Ovary (tissue), 3 donors: ENCODE measurements at regions not wholly inside any gene's neighbourhood (a gene's known extent, or its start where the extent isn't known, plus 50 kb on each side); places are given as distances from the start of the nearest gene placed in this dataset.

Experiments
- EP300 ChIP-seq: sonication (generic); formaldehyde crosslinking; IDR thresholded peaks from one replicate; pipeline ENCODE4 v1.6.1; 2017; ENCODE audit warnings: antibody characterized with exemption
- POLR2A ChIP-seq: fragments of 450-650 bp; IDR thresholded peaks from one replicate; pipeline ENCODE4 v1.6.1; 2017; ENCODE audit warnings: antibody characterized with exemption, mild to moderate bottlenecking, moderate library complexity
- TF ChIP-seq, protein P1 (sequence below), 3 donors: fragments of 450-650 bp in 2 of 3; fragments of 200-600 bp in 1 of 3; IDR thresholded peaks; one replicate each; pipeline versions ENCODE4 v1.5.1 to v1.8.0; 2016 to 2022; ENCODE audit warnings: antibody characterized with exemption in 3 of 3, mild to moderate bottlenecking in 1 of 3
- donor health status: DM: no; HTN: no; CAD: no.

- TF ChIP-seq POLR2A (no peak), EP300 (no peak)
- TF ChIP-seq, protein P1, sequence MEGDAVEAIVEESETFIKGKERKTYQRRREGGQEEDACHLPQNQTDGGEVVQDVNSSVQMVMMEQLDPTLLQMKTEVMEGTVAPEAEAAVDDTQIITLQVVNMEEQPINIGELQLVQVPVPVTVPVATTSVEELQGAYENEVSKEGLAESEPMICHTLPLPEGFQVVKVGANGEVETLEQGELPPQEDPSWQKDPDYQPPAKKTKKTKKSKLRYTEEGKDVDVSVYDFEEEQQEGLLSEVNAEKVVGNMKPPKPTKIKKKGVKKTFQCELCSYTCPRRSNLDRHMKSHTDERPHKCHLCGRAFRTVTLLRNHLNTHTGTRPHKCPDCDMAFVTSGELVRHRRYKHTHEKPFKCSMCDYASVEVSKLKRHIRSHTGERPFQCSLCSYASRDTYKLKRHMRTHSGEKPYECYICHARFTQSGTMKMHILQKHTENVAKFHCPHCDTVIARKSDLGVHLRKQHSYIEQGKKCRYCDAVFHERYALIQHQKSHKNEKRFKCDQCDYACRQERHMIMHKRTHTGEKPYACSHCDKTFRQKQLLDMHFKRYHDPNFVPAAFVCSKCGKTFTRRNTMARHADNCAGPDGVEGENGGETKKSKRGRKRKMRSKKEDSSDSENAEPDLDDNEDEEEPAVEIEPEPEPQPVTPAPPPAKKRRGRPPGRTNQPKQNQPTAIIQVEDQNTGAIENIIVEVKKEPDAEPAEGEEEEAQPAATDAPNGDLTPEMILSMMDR (IDR thresholded peaks at IDR 0.05): no peak
Measured at GRCh38 chrX:4944767-4945166, 1231.3 kb upstream of the PRKX start.
